ENCODE measurements at regions not wholly inside any gene's neighbourhood (a gene's known extent, or its start where the extent isn't known, plus 50 kb on each side); places are given as distances from the start of the nearest gene placed in this dataset.

GRCh38 chr4:84362896-84363655, 136.0 kb downstream of the NKX6-1 start (continued):
- TF ChIP-seq ETS1 (IDR thresholded peaks at IDR 0.05) (no peak), NANOG (IDR thresholded peaks at IDR 0.05; ENCODE audit: borderline replicate concordance) (no peak), CTCF (conservative IDR thresholded peaks at IDR 0.05; ENCODE audit: low read depth in 2 of 2) (no peak), ZNF114 (CRISPR knock-in tag; IDR thresholded peaks at IDR 0.05) (no peak)

- H3K27me3 Mint-ChIP-seq (ENCODE audit: insufficient read depth, low read depth, poor library complexity), result peaks cover 13% of the 10 kb centered on the region
- no peak overlapping the region for H2AFZ ChIP-seq
- no peak overlapping the region for H3K4me2 ChIP-seq
- no peak overlapping the region for H3K27ac Mint-ChIP-seq
- 0 out of 2 replicates have a peak, but pooled peaks cover 9% of the 10 kb centered on the region for H3K27me3 ChIP-seq (ENCODE audit: insufficient read depth)
- no peak for ATAC-seq
- peaks cover 12% of the 10 kb centered on the region for H3K4me1 ChIP-seq (ENCODE audit: insufficient read depth)
- H3F3A ChIP-seq (replicated peaks; ENCODE audit: low read depth), result no peaks in the 10 kb centered on the region
- H3K36me3 Mint-ChIP-seq (ENCODE audit: low read depth), result peaks cover 53% of the 10 kb centered on the region
- no peak overlapping the region for H3K4me3 ChIP-seq
- H4K20me1 ChIP-seq (replicated peaks; ENCODE audit: insufficient read depth), result no peaks in the 10 kb centered on the region
- no peak for DNase-seq (ENCODE audit: low spot score)
- no peak overlapping the region for H3K27ac ChIP-seq (ENCODE audit: low read depth)
- H3K79me2 ChIP-seq (replicated peaks; ENCODE audit: insufficient read depth), result no peaks in the 10 kb centered on the region
- peaks cover 73% of the 10 kb centered on the region for H3K9me3 Mint-ChIP-seq
- peaks cover 4% of the 10 kb centered on the region; the same call in 1 of the 2 replicates for H3K36me3 ChIP-seq (ENCODE audit: insufficient read depth)
- no peaks in the 10 kb centered on the region for H3K9me2 ChIP-seq (ENCODE audit: insufficient read depth)
- H3K4me3 Mint-ChIP-seq, result no peak overlapping the region
- peaks cover 20% of the 10 kb centered on the region for H3K4me1 Mint-ChIP-seq
- TF ChIP-seq REST (IDR thresholded peaks at IDR 0.05; ENCODE audit: unreplicated experiment) (no peak), ZNF462 (CRISPR knock-in tag; IDR thresholded peaks at IDR 0.05) (no peak), JUNB (IDR thresholded peaks at IDR 0.05; ENCODE audit: unreplicated experiment) (no peak), CTCF (conservative IDR thresholded peaks at IDR 0.05; ENCODE audit: low read depth in 2 of 2) (no peak), EZH2 (IDR thresholded peaks at IDR 0.05; ENCODE audit: low read depth, unreplicated experiment) (no peak)
Observed at GRCh38 chr4:84342161-84342560, 156.9 kb downstream of the NKX6-1 start.

Measured in GM23338 (cell line).